ENCODE measurements at regions not wholly inside any gene's neighbourhood (a gene's known extent, or its start where the extent isn't known, plus 50 kb on each side); places are given as distances from the start of the nearest gene placed in this dataset.

GRCh38 chr15:25244731-25245585 is 193.9 kb downstream of the UBE3A start:
- Histone ChIP-seq H3K9me3 (ENCODE audit: insufficient read depth, low read depth, low read length) (peaks cover 33% of the 10 kb centered on the region), H3K36me3 (ENCODE audit: insufficient read depth, low read length) (no peaks in the 10 kb centered on the region), H3K79me2 (ENCODE audit: insufficient read depth, low read length) (no peaks in the 10 kb centered on the region), H3K27me3 (ENCODE audit: insufficient read depth, low read length) (no peaks in the 10 kb centered on the region), H3K27ac (ENCODE audit: low read depth, low read length) (no peak overlapping the region), H3K4me3 (ENCODE audit: insufficient read depth, low read depth, low read length) (no peak overlapping the region), H4K20me1 (ENCODE audit: insufficient read depth, low read length) (no peaks in the 10 kb centered on the region), H3K9ac (ENCODE audit: low read length) (no peak overlapping the region), H3K4me2 (ENCODE audit: low read length) (no peak overlapping the region), H2AFZ (ENCODE audit: low read depth, low read length) (no peak overlapping the region), H3K4me1 (ENCODE audit: insufficient read depth, low read length) (no peaks in the 10 kb centered on the region)
- H3K4me3 Mint-ChIP-seq (ENCODE audit: unreplicated experiment), result no peak overlapping the region
- no peaks in the 10 kb centered on the region for H3K4me1 Mint-ChIP-seq (ENCODE audit: low read depth, unreplicated experiment)
- H3K27me3 Mint-ChIP-seq (ENCODE audit: low read depth, unreplicated experiment), result no peaks in the 10 kb centered on the region
- TF ChIP-seq EZH2 (IDR thresholded peaks at IDR 0.05; ENCODE audit: insufficient read depth, low read length), result no peak
- TF ChIP-seq, protein P1, sequence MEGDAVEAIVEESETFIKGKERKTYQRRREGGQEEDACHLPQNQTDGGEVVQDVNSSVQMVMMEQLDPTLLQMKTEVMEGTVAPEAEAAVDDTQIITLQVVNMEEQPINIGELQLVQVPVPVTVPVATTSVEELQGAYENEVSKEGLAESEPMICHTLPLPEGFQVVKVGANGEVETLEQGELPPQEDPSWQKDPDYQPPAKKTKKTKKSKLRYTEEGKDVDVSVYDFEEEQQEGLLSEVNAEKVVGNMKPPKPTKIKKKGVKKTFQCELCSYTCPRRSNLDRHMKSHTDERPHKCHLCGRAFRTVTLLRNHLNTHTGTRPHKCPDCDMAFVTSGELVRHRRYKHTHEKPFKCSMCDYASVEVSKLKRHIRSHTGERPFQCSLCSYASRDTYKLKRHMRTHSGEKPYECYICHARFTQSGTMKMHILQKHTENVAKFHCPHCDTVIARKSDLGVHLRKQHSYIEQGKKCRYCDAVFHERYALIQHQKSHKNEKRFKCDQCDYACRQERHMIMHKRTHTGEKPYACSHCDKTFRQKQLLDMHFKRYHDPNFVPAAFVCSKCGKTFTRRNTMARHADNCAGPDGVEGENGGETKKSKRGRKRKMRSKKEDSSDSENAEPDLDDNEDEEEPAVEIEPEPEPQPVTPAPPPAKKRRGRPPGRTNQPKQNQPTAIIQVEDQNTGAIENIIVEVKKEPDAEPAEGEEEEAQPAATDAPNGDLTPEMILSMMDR (IDR thresholded peaks at IDR 0.05; ENCODE audit: insufficient read depth, low read depth, low read length), result no peak
- DNase-seq (ENCODE audit: low read depth) (no peak), FAIRE-seq (no peak)
- H3K27ac Mint-ChIP-seq (ENCODE audit: unreplicated experiment), result no peak overlapping the region
- H3K9me3 Mint-ChIP-seq (ENCODE audit: unreplicated experiment), result peaks cover 29% of the 10 kb centered on the region
- peaks cover 4% of the 10 kb centered on the region for H3K36me3 Mint-ChIP-seq (ENCODE audit: low read depth, unreplicated experiment)

DNA sequence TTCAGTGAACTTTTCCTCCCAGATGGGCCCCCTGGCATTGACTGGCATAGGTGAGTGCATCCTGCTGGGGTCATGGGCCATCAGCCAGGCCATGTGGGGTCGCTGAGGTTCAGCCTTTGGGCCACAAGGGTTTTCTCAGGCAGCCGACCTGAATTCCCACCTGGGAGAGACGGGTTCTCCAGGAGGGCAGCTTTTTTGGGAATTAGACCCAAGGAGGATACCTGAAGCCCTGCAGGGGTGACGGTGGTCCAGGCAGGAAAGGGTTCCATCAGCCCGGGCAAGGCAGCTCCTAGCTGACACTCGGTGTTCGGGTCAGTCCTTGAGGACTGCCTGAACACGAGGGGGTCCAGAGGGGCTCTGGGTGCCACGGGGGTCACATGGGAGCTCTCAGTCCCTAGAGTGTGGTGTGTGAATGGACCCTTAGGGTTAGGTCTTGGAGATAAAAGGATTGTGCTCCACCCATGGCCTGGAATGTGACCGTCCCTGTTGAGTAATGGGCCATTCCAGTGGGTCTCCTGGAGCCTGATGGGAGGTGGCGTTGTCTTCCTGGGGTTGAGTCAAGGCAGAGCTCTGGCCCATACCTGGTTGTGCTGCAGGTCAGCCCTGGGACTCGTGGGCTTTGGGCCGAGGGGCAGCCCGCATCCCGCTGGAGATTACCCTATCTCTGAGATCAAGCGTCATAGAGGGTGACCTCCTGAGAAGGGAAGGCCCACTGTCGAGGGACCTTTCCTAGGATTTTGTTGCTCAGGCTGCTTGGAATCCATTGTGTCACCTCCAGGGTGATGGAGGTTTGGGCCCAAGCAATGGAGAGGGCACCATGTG is 192.8 kb downstream of the UBE3A start:
- FAIRE-seq (no peak), DNase-seq (ENCODE audit: low read depth) (no peak)
- Mint-ChIP-seq H3K27ac (ENCODE audit: unreplicated experiment) (no peak overlapping the region), H3K36me3 (ENCODE audit: low read depth, unreplicated experiment) (peaks cover 4% of the 10 kb centered on the region), H3K4me3 (ENCODE audit: unreplicated experiment) (no peak overlapping the region), H3K27me3 (ENCODE audit: low read depth, unreplicated experiment) (no peaks in the 10 kb centered on the region), H3K4me1 (ENCODE audit: low read depth, unreplicated experiment) (no peaks in the 10 kb centered on the region), H3K9me3 (ENCODE audit: unreplicated experiment) (peaks cover 26% of the 10 kb centered on the region)
- H3K4me2 ChIP-seq (ENCODE audit: low read length), result no peak overlapping the region
- H3K4me1 ChIP-seq (ENCODE audit: insufficient read depth, low read length), result no peaks in the 10 kb centered on the region
- peaks cover 33% of the 10 kb centered on the region for H3K9me3 ChIP-seq (ENCODE audit: insufficient read depth, low read depth, low read length)
- no peaks in the 10 kb centered on the region for H4K20me1 ChIP-seq (ENCODE audit: insufficient read depth, low read length)
- H2AFZ ChIP-seq (ENCODE audit: low read depth, low read length), result no peak overlapping the region
- no peaks in the 10 kb centered on the region for H3K79me2 ChIP-seq (ENCODE audit: insufficient read depth, low read length)
- H3K36me3 ChIP-seq (ENCODE audit: insufficient read depth, low read length), result no peaks in the 10 kb centered on the region
- no peak overlapping the region for H3K27ac ChIP-seq (ENCODE audit: low read depth, low read length)
- TF ChIP-seq, protein P1 (IDR thresholded peaks at IDR 0.05; ENCODE audit: insufficient read depth, low read depth, low read length), result no peak
- H3K9ac ChIP-seq (ENCODE audit: low read length), result no peak overlapping the region
- no peak overlapping the region for H3K4me3 ChIP-seq (ENCODE audit: insufficient read depth, low read depth, low read length)
- H3K27me3 ChIP-seq (ENCODE audit: insufficient read depth, low read length), result no peaks in the 10 kb centered on the region

Measured in astrocyte (in vitro differentiated cells and primary cell).